Eye (tissue), 1 donor: ENCODE measurements at regions not wholly inside any gene's neighbourhood (a gene's known extent, or its start where the extent isn't known, plus 50 kb on each side); places are given as distances from the start of the nearest gene placed in this dataset.

Experiments used
- DNase-seq: peaks from one replicate; pipeline ENCODE4 v3.0.0-alpha.2; 2015

- no peak for DNase-seq
Observed at GRCh38 chr7:91323626-91324158, 59.5 kb downstream of the FZD1 start.

- DNase-seq: no peak
Observed at GRCh38 chr7:91324663-91325062, 60.4 kb downstream of the FZD1 start.

GRCh38 chr7:91325726-91326125, 61.5 kb downstream of the FZD1 start:
- DNase-seq: no peak

- no peak for DNase-seq
Observed at GRCh38 chr7:91326516-91327199, 62.4 kb downstream of the FZD1 start.

GRCh38 chr7:91327346-91327745, 63.1 kb downstream of the FZD1 start:
- DNase-seq: no peak

- DNase-seq: no peak
Observed at GRCh38 chr7:91329571-91329970, 65.3 kb downstream of the FZD1 start.

GRCh38 chr7:91330191-91330808, 66.1 kb downstream of the FZD1 start:
- no peak for DNase-seq

- no peak for DNase-seq
Observed at GRCh38 chr7:91330866-91331265, 66.6 kb downstream of the FZD1 start.

- DNase-seq: no peak
Observed at GRCh38 chr7:91336106-91336505, 71.9 kb downstream of the FZD1 start.

GRCh38 chr7:91338226-91339020, 74.2 kb downstream of the FZD1 start:
- no peak for DNase-seq

GRCh38 chr7:91342346-91342745, 78.1 kb downstream of the FZD1 start:
- DNase-seq: peak; percentile 62

- DNase-seq: no peak
Observed at GRCh38 chr7:91343420-91343960, 79.3 kb downstream of the FZD1 start.

GRCh38 chr7:91343996-91344629, 79.9 kb downstream of the FZD1 start:
- DNase-seq: no peak

- peak; percentile 32 for DNase-seq
Observed at GRCh38 chr7:91344911-91345310, 80.7 kb downstream of the FZD1 start.

GRCh38 chr7:91345449-91345848, 81.2 kb downstream of the FZD1 start:
- no peak for DNase-seq

GRCh38 chr7:91346426-91346825, 82.2 kb downstream of the FZD1 start:
- DNase-seq: no peak

GRCh38 chr7:91347290-91347689, 83.1 kb downstream of the FZD1 start:
- peak; percentile 21 for DNase-seq

- DNase-seq: no peak
Observed at GRCh38 chr7:91348711-91349110, 84.5 kb downstream of the FZD1 start.

GRCh38 chr7:91351374-91351773, 87.1 kb downstream of the FZD1 start:
- no peak for DNase-seq

- DNase-seq: no peak
Observed at GRCh38 chr7:91352091-91352490, 87.9 kb downstream of the FZD1 start.

GRCh38 chr7:91353848-91354247, 89.6 kb downstream of the FZD1 start:
- DNase-seq: peak; percentile 41

GRCh38 chr7:91355695-91356435, 91.6 kb downstream of the FZD1 start:
- DNase-seq: no peak
